ENCODE measurements at regions not wholly inside any gene's neighbourhood (a gene's known extent, or its start where the extent isn't known, plus 50 kb on each side); places are given as distances from the start of the nearest gene placed in this dataset.

- DNase-seq = no peak
Measured at GRCh38 chr14:34120185-34120977, 169.5 kb upstream of the EGLN3 start.

GRCh38 chr14:34119107-34119858 lies 168.4 kb upstream of the EGLN3 start:
- no peak for DNase-seq

GRCh38 chr14:34113991-34114390 lies 163.1 kb upstream of the EGLN3 start:
- no peak for DNase-seq

GRCh38 chr14:34113005-34113511 lies 162.2 kb upstream of the EGLN3 start:
- DNase-seq = no peak

DNA sequence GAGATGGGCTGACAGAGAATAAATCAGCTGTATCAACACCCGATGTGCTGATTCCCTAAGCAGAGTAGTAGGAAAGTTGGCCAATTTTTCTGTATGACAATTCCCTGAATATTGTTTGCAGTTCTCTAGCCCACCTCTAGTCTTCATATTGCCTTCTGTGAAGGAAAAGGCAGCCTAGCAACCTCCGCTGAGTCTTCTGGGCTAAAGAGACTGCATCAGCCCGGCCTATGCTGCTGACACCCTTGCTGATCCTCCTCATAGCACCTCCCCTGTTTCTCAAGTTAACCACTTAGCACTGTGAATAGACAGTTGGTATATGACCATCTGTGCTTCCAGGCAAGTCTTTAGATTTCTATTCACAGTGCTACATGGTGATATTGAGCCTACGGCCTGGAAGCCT lies 161.1 kb upstream of the EGLN3 start:
- DNase-seq = no peak

- DNase-seq = no peak
Measured at GRCh38 chr14:34111505-34111904, 160.6 kb upstream of the EGLN3 start.

- no peak for DNase-seq
Measured at GRCh38 chr14:34110531-34110930, 159.7 kb upstream of the EGLN3 start.

DNA sequence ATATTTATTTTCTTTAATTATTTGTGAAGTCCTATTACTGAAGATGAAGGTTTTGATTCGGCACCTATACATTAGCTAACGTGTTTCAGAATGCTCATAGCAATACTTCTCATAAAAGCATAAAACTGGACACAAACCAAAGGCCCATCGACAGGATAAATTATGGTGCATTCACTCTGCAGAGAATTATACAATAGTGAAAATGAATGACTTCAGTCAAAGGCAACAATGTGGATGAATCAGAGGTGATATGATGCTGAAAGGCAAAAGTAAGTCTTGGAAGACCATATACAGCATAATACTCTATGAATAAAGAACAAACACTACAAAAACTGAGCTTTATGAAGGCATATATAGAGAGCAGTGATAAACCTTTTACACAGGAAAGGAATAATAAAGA lies 156.6 kb upstream of the EGLN3 start:
- DNase-seq = no peak

- DNase-seq = no peak
Measured at GRCh38 chr14:34106310-34106709, 155.4 kb upstream of the EGLN3 start.

DNA sequence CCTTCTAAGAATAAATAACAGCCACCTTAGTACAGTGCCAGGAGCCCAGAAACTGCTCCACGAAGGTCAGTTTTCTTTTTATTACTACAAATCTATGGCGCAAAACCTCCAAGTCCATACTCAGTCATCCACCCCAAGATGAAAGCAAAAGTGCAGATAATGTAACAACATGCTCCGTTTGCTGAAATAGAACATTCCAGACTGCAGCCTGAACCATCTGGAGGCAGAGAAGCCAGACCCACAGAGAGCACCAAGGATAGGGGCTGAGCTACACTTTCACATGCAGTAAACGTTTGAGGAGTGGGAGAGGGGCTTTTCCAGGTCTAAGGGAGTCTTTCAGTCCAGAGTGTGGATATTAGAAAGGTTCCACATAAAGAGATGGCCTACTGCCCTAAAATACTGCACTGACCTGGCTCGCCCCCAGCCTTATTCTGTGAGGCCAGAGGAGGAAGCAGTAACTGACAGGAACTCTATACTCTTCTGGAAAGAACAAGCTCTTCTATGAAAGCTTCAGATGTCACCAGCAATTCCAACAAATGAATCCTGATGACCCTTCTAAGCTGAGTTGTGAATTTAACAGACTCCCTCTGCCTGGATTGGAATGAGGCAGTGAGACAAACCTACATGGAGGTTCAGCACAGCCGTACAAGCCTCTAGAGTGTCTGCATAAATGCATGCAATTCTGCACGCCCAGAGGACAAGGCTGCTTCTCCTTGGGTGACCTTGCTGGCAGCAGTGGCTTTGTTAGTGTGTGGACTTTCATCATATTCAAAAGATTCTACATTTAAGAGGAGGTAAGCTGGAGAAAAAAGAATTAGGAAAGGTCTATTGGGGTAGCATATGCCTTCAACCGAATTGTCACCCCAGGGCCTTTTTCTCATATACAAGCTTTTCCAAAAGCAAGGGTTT lies 153.9 kb upstream of the EGLN3 start:
- no peak for DNase-seq

DNA sequence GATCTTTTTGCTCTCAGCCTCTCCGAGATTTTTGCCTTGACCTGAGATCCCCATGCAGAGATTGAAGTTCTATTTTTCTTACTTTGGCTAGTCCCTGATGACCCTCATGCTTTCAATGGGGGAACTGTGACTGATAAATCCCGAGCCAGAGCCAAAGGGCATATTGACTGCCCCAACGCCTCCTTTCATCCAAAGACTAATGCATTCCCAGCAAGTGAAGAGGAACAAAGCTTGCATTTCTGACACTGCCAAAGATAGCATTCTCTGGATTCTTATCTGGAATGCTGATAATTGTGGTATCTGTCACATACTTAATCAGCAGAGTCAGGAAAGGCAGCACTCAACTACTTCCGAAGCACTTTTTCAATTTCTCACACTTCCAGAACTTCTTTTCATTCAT lies 152.3 kb upstream of the EGLN3 start:
- no peak for DNase-seq

DNA sequence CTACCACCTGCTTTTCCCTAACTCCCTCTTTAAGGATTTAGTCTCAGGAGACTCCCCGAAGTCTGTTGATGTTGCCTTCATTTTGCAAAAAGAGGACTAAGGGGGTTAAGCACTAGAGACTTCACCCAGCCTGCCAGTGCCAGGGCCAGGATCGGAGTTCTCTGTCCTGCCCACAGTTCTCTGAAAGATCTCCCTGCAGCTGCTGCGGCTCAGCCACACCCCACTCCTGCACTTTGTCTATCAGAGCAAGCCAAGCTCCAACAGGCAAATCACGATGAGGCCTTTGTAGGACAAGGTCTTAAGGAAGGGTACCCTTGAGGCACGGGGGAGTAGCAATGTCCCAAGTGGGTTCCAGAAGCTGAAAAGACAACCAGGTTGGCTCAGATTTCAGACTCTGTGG lies 148.8 kb upstream of the EGLN3 start:
- DNase-seq = no peak

GRCh38 chr14:34098985-34099349 lies 148.1 kb upstream of the EGLN3 start:
- DNase-seq = no peak

DNA sequence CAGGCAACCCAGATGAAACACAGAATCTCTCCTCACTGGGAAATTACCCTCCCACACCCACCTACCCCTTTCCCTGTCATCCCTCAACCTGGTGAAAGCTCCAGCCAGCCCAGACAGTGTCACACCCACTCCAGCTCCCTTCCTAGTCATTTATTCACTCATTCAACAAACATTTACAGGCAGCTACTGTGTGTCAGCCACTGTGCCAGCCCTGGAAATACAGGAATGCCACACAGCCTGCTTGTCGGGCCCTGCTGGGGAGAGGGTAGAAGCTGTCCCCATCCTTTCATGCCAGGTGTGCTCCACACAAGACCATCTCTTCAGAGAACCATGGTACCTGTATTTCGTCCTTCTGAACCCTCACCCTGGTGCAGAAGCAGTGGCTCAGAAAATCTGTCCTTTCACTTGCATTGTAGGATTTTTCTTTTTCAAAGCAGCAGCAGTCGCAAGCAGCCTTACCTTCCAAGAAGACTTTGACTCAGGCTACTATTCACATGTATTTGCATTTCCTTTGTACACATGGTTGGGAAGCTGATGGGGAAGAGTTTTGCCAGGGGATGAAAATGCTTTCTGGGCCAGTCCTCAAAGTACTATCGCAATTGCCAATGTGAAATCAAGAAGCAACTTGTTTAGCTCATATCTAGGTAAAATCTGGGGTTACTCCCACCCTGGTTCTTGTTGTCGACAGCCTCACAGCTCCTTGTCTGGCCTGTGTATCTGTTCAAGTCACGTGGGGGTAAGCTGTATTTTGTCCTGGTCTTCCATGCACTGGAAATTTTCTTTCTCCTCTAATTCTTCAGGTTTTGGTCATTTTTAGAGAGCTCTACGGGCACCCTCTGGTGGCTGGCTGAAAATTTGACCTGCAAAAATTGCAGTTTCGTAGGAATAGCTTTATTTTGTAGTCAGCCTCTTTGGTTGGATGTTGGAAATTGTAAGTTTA lies 147.4 kb upstream of the EGLN3 start:
- no peak for DNase-seq

- DNase-seq = no peak
Measured at GRCh38 chr14:34097644-34098043, 146.8 kb upstream of the EGLN3 start.

DNA sequence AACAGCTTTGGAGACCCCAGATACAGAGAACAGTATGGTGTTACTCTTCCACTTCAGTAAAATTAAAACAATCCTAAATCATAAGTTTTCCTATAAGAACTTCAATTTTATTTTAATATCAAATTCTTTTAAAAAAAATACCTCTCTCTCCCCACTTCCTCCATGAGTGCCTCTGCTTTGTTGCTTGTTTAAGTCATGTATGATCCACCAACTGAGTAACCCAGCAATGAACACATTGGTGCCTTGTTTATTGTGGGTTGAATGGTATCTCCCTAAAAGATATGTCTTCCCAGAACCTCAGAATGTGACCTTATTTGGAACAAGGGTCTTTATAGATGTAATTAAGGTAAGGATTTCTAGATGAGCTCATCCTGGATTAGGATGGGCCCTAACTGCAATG lies 143.5 kb upstream of the EGLN3 start:
- no peak for DNase-seq

- DNase-seq = no peak
Measured at GRCh38 chr14:34093883-34094282, 143.0 kb upstream of the EGLN3 start.

- no peak for DNase-seq
Measured at GRCh38 chr14:34090451-34090850, 139.6 kb upstream of the EGLN3 start.

DNA sequence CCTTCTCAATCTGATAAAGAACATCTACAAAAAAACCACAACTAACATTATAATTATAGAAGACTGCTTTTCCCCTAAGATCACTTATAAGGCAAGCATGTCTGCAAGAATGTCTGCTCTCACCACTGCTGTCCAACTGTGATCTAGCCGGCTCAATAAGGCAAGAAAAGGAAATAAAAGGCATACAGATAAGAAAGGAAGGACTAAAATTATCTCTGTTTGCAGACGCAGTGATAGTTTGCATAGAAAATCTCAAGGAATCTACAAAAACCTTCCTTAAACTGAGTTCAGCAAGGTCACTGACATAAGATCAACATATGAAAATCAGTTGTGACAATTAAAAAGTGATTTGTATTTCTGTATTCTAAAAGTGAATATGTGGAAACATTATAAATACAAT lies 138.0 kb upstream of the EGLN3 start:
- DNase-seq = no peak

DNA sequence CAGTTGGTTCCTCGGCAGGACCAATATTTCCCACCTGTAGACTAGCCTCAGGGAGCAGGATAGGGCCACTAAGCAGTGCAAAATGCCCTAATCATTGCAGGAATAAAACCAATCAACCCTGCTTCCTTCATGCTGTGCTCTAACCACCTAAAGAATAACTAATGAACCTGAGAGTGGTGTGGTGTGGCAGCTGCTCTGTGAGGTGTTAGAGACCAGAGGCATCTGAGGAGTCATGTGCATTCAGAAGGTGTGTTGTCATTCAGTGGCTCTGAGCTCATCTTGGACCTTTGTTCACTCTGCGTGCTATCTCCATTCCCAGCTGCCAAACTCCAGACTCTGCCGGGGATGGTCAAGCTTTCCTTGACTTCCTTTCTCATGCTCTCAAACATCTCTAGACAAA lies 136.7 kb upstream of the EGLN3 start:
- no peak for DNase-seq

DNA sequence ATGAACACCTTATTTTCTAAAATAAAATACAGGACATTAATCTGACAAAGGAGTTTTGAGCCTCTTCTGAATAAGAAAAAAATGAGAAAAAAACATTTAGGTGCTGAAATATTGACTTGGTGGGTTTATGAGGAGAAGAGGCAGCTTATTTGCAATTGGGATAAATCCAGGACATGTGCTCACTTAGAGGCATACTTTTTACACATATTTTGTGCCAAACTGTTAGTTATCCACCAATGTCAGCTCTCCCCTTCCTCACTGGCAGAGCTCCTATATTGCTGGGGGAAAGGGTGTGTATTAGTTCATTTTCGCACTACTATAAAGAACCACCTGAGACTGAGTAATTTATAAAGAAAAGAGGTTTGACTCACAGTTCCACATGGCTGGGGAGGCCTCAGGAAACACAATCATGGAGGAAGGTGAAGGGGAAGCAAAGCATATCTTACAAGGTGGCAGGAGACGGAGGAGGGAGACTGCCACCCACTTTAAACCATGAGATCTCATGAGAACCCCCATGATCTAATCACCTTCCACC lies 135.4 kb upstream of the EGLN3 start:
- DNase-seq = no peak

- no peak for DNase-seq
Measured at GRCh38 chr14:34085695-34086094, 134.8 kb upstream of the EGLN3 start.
